ENCODE measurements at regions not wholly inside any gene's neighbourhood (a gene's known extent, or its start where the extent isn't known, plus 50 kb on each side); places are given as distances from the start of the nearest gene placed in this dataset.

- TF ChIP-seq ZNF462 (CRISPR knock-in tag; IDR thresholded peaks at IDR 0.05) (no peak), JUNB (IDR thresholded peaks at IDR 0.05; ENCODE audit: unreplicated experiment) (no peak)
Observed at GRCh38 chr13:85298387-85298924, 500.8 kb downstream of the SLITRK6 start (continued).

GRCh38 chr13:85288698-85289097 lies 510.5 kb downstream of the SLITRK6 start:
- Histone ChIP-seq H3K4me1 (ENCODE audit: insufficient read depth) (0 out of 2 replicates have a peak, but pooled peaks cover 12% of the 10 kb centered on the region), H3K4me2 (peak overlapping the region; percentile 14; the same call in 1 of the 2 replicates), H3K36me3 (ENCODE audit: insufficient read depth) (no peaks in the 10 kb centered on the region), H3K79me2 (replicated peaks; ENCODE audit: insufficient read depth) (no peaks in the 10 kb centered on the region), H4K20me1 (replicated peaks; ENCODE audit: insufficient read depth) (no peaks in the 10 kb centered on the region), H3K9me2 (ENCODE audit: insufficient read depth) (no peaks in the 10 kb centered on the region), H3F3A (replicated peaks; ENCODE audit: low read depth) (no peaks in the 10 kb centered on the region), H3K27me3 (ENCODE audit: insufficient read depth) (no peaks in the 10 kb centered on the region), H3K4me3 (no peak overlapping the region), H2AFZ (peak overlapping the region; percentile 86; the same call in 1 of the 2 replicates), H3K27ac (ENCODE audit: low read depth) (no peak overlapping the region)
- ATAC-seq = peak; percentile 39; the same call in 1 of the 3 replicates
- Mint-ChIP-seq H3K4me1 (peaks cover 11% of the 10 kb centered on the region), H3K27me3 (ENCODE audit: insufficient read depth, low read depth, poor library complexity) (no peaks in the 10 kb centered on the region), H3K9me3 (no peaks in the 10 kb centered on the region), H3K27ac (peak overlapping the region; percentile 47; the same call in 1 of the 2 replicates), H3K36me3 (ENCODE audit: low read depth) (no peaks in the 10 kb centered on the region), H3K4me3 (no peak overlapping the region)
- peak; percentile 24 for DNase-seq (ENCODE audit: low spot score)
- TF ChIP-seq CTCF (conservative IDR thresholded peaks at IDR 0.05; ENCODE audit: low read depth in 2 of 2) (no peak), ZNF331 (CRISPR knock-in tag; IDR thresholded peaks at IDR 0.05; ENCODE audit: low read depth) (no peak)
